OCI-LY3 (cell line): ENCODE measurements at regions not wholly inside any gene's neighbourhood (a gene's known extent, or its start where the extent isn't known, plus 50 kb on each side); places are given as distances from the start of the nearest gene placed in this dataset.

ENCODE experiments used
- H2AFZ ChIP-seq: fragments of 200-600, 300-600 bp; shearing (Covaris generic); 2 replicates; pipeline ENCODE4 v1.6.0; 2014; ENCODE audit warnings: antibody characterized with exemption, low read depth, low read length
- H3K27ac ChIP-seq: fragments of 200-600, 300-600 bp; sonication (generic); 2 replicates; pipeline ENCODE4 v1.5.1; 2014; ENCODE audit warnings: mild to moderate bottlenecking, low read length, moderate library complexity, mixed read lengths
- H3K27me3 ChIP-seq: fragments of 200-600, 300-600 bp; sonication (generic); 2 replicates; pipeline ENCODE4 v1.6.1; 2014; ENCODE audit warnings: low read depth, low read length, mixed read lengths
- H3K36me3 ChIP-seq: fragments of 200-600, 300-600 bp; sonication (generic); replicated peaks from 2 replicates; pipeline ENCODE3; 2014; ENCODE audit warnings: low read depth, low read length, mixed read lengths
- H3K4me1 ChIP-seq: fragments of 300-600, 200-600 bp; sonication (generic); 2 replicates; pipeline ENCODE4 v1.6.1; 2014; ENCODE audit warnings: low read length, mixed read lengths
- H3K4me2 ChIP-seq: fragments of 200-600, 300-600 bp; sonication (generic); 2 replicates; pipeline ENCODE4 v1.6.1; 2014; ENCODE audit warnings: low read length, mixed read lengths
- H3K4me3 ChIP-seq: fragments of 300-600, 200-600 bp; sonication (generic); 2 replicates; pipeline ENCODE4 v1.5.1; 2014; ENCODE audit warnings: antibody characterized with exemption, mild to moderate bottlenecking, low read length, moderate library complexity
- H3K79me2 ChIP-seq: fragments of 300-600, 200-600 bp; shearing (Covaris generic); 2 replicates; pipeline ENCODE4 v1.6.1; 2014; ENCODE audit warnings: mild to moderate bottlenecking, low read length, mixed read lengths
- H3K9ac ChIP-seq: fragments of 300-600, 200-600 bp; shearing (Covaris generic); 2 replicates; pipeline ENCODE4 v1.6.0; 2014; ENCODE audit warnings: mild to moderate bottlenecking, low read length, moderate library complexity
- H3K9me3 ChIP-seq: fragments of 200-600, 300-600 bp; shearing (Covaris generic); 2 replicates; pipeline ENCODE4 v1.6.1; 2014; ENCODE audit warnings: low read length, mixed read lengths; ENCODE audit not compliant: insufficient read depth
- H4K20me1 ChIP-seq: fragments of 200-600, 300-600 bp; sonication (generic); 2 replicates; pipeline ENCODE4 v1.6.1; 2016; ENCODE audit warnings: low read length, mixed read lengths; ENCODE audit not compliant: insufficient read depth
- CTCF ChIP-seq: fragments of 200-600, 300-600 bp; sonication (generic); IDR thresholded peaks from 2 replicates; pipeline ENCODE4 v1.5.1; 2014; ENCODE audit warnings: antibody characterized with exemption, low read length, low read depth
- EZH2phosphoT487 ChIP-seq: fragments of 200-600 bp; shearing (Covaris generic); IDR thresholded peaks from 2 replicates; pipeline ENCODE4 v1.6.1; 2018; ENCODE audit warnings: antibody characterized with exemption, mixed run types, low read depth

DNA sequence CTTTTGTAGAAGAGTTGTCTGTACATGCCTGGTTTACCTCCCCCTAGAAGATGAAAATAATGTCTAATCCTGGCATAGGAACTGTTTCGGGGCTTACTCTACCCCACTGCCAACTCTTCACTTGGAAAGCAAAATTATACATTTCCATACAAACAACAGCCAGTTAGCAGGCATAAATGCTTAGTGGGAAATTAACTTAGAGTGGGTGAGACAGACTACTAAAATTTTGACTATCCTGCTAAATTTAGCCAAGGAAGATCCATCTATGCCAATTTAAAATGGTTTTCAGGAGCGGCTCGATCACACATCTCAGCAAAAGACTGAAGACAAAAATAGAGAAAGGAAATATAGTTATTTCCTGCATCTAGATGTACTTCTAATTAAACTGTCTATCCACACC, 221.2 kb downstream of the TPBG start:
- no peaks in the 10 kb centered on the region for H3K36me3 ChIP-seq
- no peak for TF ChIP-seq EZH2phosphoT487
- no peak for TF ChIP-seq CTCF
- H3K9me3 ChIP-seq: no peaks in the 10 kb centered on the region
- no peak overlapping the region for H3K4me2 ChIP-seq
- no peaks in the 10 kb centered on the region for H3K79me2 ChIP-seq
- no peaks in the 10 kb centered on the region; the same call in 1 of the 2 replicates for H3K4me1 ChIP-seq
- no peak overlapping the region for H3K27ac ChIP-seq
- no peak overlapping the region for H2AFZ ChIP-seq
- peaks cover 10% of the 10 kb centered on the region for H3K27me3 ChIP-seq
- no peak overlapping the region for H3K4me3 ChIP-seq
- no peak overlapping the region for H3K9ac ChIP-seq
- H4K20me1 ChIP-seq: no peaks in the 10 kb centered on the region

GRCh38 chr6:82588020-82588419, 224.4 kb downstream of the TPBG start:
- no peak for TF ChIP-seq EZH2phosphoT487
- TF ChIP-seq CTCF: no peak
- no peaks in the 10 kb centered on the region for H3K27me3 ChIP-seq
- H4K20me1 ChIP-seq: no peaks in the 10 kb centered on the region
- H3K36me3 ChIP-seq: no peaks in the 10 kb centered on the region
- no peak overlapping the region for H3K4me3 ChIP-seq
- H3K9ac ChIP-seq: no peak overlapping the region
- no peaks in the 10 kb centered on the region for H3K9me3 ChIP-seq
- no peaks in the 10 kb centered on the region; the same call in 1 of the 2 replicates for H3K4me1 ChIP-seq
- H3K4me2 ChIP-seq: no peak overlapping the region
- H3K27ac ChIP-seq: no peak overlapping the region
- no peak overlapping the region for H2AFZ ChIP-seq
- H3K79me2 ChIP-seq: no peaks in the 10 kb centered on the region

DNA sequence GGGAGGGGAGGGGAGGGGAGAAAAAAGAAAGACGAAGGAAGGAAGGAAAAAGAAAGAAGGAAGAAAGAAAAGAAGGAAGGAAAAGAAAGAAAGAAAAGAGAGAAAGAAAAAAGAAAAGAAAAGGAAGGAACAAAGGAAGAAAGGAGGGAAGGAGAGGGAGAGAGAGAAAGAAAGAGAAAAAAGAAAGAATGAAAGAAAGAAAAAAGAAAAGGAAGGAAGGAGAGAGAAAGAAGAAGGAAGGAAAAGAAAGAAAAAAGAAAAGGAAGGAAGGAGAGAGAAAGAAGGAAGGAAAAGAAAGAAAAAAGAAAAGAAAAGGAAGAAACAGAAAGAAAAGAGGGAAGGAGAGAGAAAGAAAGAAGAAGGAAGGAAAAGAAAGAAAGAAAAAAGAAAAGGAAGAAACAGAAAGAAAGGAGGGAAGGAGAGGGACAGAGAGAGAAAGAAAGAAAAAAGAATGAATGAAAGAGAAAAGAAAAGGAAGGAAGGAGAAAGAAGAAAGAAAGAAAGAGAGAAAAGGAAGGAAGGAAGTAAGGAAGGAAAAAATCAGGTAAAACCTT, 225.3 kb downstream of the TPBG start:
- Histone ChIP-seq H3K4me1 (no peaks in the 10 kb centered on the region; the same call in 1 of the 2 replicates), H3K36me3 (no peaks in the 10 kb centered on the region), H2AFZ (no peak overlapping the region; the same call in 1 of the 2 replicates), H3K9ac (no peak overlapping the region), H3K27me3 (no peaks in the 10 kb centered on the region), H3K9me3 (no peaks in the 10 kb centered on the region), H3K79me2 (no peaks in the 10 kb centered on the region), H3K4me3 (no peak overlapping the region), H3K27ac (no peak overlapping the region), H3K4me2 (no peak overlapping the region), H4K20me1 (no peaks in the 10 kb centered on the region)
- TF ChIP-seq EZH2phosphoT487 (no peak), CTCF (no peak)

DNA sequence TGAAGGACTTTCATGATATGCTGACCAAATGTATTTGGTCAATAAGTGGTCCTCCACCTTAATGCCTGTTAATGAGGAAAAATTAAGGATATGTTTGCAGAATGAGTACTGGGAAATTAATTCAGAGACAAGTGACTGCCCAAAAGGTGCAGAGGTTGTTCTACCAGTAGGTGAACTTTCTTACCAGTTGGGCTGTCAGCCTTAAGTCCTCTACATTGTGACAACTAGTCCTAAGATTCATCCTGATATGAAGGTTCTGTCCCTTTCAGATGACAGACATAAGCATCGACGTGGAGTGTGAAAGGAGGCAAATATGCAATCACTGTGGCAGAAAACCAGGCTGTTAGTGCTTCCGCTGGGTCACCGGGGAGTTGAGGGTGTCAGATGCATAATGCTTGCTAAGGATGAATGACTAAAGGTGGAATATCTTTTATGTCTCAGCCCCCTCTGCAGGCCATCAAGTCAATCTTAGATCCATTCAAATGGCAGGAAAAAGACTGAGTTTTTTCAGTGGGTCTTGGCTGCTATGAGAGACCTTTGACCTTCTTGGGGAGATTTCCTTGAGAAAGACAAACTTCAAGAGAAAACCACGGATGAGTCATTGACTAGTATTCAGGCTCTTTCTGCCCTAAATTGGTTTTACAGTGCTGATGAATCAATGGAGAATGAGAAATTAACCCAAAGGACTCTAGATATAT, 226.0 kb downstream of the TPBG start:
- no peak overlapping the region for H3K9ac ChIP-seq
- no peaks in the 10 kb centered on the region for H3K9me3 ChIP-seq
- no peak for TF ChIP-seq EZH2phosphoT487
- TF ChIP-seq CTCF: peak; percentile 52
- no peak overlapping the region for H3K4me3 ChIP-seq
- H3K4me1 ChIP-seq: no peaks in the 10 kb centered on the region; the same call in 1 of the 2 replicates
- H4K20me1 ChIP-seq: no peaks in the 10 kb centered on the region
- no peaks in the 10 kb centered on the region for H3K79me2 ChIP-seq
- peak overlapping the region; percentile 17 for H3K4me2 ChIP-seq
- no peaks in the 10 kb centered on the region for H3K36me3 ChIP-seq
- H2AFZ ChIP-seq: no peak overlapping the region; the same call in 1 of the 2 replicates
- no peak overlapping the region for H3K27ac ChIP-seq
- H3K27me3 ChIP-seq: no peaks in the 10 kb centered on the region
